IPS DF 4.7 (cell line): ENCODE measurements at regions not wholly inside any gene's neighbourhood (a gene's known extent, or its start where the extent isn't known, plus 50 kb on each side); places are given as distances from the start of the nearest gene placed in this dataset.

Experiments
- DNase-seq: peaks from one replicate; pipeline ENCODE4 v3.0.0-alpha.2; 2013; ENCODE audit warnings: low spot score; ENCODE audit errors: extremely low read depth

DNA sequence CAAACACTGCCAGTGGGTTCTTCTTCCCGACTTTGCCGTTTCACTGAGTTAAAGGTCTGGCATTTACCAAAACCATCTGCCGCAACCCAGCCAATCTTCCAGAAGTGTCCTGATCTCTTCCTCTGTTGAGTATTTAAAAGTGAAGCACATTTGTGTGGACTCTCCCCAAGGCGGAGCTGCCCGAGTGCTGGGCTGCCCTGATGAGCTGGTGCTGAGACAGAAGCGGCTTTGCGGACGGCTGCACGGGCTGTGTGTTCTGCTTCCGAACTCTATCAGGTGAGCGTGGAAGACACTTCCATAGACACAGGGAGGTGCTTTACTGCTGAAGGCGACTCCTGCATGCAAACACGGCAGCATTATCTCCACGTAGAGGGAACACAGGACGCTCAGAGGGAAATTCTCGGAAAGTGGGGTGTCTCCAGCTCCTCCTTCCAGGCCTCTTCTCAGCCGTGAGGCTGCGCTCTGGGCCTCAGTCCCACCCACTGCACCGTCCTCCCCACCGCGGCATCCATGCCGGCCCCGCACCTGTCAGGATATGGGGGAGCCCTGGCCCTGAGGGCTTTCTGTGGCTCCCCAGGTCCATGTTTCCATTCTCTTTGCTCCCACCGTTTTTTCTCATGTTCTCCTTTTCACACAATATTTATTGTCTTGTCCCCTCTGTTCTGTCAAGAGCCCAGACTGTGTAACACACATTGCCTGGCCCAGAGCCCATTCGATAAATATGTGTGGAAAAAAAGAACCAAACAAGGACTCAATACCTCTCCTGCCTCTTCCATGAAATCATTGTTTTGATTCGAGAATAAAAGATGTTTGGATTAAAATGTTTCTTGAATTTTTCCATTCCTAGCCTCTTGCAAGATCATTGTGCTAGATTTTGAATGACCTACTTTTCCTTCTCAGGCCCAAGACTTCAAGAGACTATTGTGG is 205.1 kb downstream of the DLL1 start:
- no peak for DNase-seq

DNA sequence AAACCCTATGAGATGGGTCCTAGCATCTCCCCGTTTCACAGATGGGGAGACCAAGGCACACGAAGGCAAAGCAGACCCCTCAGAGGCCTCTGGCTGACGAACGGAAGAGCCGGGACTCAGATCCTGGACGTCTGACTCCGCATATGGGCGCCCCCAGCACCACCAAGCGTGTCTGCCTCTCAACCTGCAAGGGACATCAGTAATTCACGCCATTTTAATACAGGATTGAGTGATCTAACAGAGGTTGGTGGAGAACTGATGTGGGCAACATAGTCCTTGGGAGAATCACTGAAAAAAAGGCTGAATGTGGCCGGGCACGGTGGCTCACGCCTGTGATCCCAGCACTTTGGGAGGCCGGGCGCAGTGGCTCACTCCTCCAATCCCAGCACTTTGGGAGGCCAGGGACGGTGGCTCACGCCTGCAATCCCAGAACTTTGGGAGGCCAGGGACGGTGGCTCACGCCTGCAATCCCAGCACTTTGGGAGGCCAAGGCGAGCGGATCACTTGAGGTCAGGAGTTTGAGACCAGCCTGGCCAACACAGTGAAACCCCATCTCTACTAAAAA is 206.6 kb downstream of the DLL1 start:
- DNase-seq: no peak

DNA sequence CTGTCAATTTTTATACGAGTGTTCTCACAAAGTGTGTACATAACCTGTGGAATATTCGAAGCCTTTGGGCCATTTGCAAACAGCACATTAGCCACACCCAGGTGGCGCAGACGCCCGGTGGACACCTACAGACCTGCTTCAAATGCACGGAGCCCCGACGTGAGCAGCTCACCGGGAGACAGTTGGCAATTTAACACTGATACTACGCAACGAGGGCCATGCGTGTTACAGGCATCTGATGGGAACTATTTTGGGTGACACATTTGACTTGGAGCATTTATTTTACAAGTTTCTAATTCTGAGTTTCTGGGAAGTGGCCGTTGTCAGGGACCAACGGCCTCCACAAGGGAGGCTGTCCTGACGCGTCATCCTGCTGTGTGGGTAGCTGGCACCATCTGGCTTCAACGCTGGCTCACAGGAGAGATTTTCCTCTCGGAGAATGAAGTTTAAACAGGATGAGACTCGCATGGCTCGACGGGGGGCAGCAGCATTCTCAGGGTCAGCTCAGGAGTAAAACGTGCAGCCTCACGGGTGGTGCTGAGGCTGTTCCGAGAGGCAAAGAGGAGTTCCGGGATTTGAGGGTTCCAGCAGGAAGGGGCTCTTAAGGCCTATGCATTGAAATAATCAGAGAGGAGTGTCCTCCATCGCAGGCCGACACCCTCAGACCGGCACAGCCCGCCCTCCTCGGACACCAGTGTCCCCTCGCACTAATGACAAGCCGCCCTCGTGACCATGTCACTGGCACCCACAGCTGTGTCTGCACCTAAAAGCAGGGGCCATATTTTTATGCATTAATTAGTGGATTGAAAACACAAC is 207.4 kb downstream of the DLL1 start:
- no peak for DNase-seq

DNA sequence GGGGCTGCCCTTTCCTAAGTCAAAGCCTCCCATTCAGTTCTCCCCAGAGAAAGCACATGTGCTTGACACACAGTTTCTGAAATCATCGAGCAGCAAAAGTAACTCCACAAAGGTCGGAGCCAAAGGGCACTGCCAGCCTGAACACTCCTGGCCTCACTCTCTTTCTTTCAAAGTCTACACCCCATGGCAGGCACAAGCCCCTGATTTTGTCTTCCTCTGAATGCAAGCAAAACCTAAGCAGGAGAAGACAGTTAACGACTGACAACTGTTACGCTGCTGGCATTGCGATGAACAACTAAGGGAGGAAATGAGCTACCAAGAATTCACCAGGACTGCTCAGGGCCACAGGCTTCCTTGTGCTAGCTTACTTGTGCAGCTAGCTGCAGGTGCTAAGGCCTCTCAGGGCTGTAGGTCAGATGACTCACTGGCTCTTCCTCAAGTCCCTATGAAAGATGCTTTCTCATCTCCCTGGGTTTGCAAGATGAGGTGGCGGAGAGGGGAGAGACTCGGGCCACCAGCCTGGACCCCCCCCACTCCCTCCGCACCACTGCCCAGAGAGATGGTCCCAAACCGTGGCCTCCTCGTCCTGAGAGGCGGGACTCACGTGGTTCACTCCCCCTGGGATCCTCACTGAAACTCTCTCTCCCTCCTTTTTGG is 208.2 kb downstream of the DLL1 start:
- DNase-seq: no peak

DNA sequence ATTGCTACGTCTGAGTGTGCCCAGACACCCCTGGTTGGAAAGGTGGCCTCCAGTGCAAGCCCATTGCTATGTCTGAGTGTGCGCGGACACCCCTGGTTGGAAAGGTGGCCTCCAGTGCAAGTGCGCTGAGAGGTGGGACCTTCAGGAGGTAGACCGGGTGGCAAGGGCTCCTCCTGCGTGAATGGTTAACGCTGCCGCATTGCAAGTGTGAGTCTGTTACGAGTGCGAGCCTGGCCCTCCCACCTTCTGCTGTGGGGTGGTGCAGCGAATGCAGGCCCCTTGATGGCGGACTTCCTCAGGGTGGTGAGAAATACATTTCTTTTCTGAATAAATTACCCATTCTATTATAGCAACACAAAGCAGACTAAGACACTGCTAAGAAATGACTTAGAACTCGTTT is 208.8 kb downstream of the DLL1 start:
- DNase-seq: no peak

DNA sequence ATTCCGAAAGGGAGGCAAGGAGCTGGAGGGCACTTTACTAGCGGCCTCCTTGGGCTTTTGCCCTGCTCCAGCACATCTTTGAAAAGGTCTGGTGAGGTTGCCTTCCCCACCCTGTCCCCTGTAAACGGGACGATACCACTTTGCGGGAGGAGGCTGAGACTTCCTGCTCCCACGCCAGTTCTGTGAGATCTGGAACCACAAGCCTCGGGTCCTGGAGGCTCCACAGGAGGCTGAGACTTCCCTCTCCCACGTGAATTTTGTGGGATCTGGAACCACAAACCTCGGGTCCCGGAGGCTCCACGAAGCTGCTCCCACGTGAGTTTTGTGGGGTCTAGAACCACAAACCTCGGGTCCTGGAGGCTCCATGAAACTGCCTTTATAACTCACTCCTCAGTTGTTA is 209.3 kb downstream of the DLL1 start:
- no peak for DNase-seq

DNA sequence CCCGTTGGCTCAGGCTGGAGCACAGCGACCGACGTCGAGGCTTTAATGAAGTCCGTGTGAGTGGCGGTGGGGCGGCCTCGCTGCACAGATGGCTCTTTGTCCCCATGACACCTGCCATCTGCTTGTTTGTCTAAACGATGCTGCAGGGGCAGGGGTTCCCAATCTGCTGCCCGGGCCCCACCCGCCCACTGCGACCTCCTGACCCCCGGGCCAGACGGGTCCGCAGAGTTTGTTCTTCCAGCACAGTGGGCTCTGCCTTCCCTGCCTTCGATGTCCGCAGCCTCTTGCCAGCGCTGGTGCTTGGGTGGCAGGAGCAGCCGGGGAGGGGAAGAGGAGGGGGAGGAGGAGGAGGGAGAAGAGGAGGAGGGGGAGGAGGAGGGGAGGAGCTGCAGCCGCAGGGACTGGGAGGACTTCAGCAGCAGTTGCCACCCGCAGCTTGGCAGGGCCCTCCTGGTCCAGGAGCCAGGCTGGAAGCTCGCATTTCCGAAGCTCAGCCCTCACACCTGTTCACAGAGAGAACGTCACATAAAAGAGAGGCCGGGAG is 210.0 kb downstream of the DLL1 start:
- DNase-seq: no peak

DNA sequence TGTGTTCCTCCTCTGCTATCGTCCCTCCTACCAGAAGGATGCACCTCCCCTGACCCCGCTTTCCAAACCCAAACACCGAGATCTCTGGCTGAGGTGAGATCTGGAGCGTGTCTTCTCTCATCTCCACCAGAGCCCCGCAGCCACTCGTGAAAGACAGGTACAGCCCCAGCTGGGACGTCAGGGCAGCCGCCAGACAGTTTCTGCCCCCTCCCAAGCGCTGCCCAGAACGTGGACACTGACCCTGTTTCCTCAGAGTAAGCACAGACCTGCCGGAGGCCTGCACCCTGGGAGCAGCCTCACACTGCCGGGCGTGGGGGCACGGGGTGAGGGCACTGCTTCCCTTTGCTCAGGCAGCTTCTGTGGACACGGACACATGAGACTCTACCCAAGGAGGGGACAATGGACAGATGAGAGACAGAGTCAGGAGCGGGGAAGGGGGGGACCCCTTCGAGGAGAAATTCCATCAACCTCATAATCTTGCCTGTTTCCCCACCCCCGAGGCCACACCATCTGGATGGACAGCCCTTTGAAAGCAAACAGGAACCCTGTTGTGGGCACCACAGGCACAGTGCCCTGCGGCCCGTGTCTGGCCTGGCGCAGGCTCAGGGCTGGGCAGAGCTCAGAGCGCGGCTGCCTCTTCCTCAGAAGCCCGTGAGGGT is 210.6 kb downstream of the DLL1 start:
- no peak for DNase-seq

DNA sequence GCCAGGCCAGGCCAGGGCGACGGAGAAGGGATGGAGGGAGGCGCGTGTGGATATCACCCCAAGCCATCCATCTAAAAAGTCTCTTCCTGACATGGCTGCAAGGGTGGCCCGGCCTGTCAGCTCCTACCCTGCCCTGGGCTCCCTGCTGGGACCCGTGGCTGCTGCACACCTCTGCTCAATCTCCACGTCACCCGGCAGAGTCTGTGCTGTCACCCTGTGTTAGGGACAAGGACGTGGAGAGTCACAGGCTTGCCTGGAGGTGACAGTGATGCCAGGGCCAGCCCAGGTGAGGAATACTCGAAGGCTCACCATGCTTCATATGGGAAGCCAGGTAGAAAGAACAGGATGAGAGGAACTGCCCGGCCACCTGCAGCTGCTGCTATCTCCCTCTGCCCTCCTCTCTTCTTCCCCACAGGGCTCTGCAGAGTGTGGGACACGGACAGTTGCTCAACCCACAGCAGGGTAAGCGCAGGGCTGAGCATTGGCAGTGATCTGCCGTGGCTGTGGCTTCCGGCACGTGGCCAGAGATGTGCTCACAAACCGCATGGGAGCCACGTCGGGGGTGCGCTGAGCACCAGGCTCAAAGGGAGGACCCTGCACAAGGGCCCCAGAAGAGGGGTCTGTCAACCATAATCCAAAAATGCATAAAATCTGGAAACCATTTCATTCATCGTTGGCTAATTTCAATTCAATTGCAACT is 214.3 kb downstream of the DLL1 start:
- no peak for DNase-seq

DNA sequence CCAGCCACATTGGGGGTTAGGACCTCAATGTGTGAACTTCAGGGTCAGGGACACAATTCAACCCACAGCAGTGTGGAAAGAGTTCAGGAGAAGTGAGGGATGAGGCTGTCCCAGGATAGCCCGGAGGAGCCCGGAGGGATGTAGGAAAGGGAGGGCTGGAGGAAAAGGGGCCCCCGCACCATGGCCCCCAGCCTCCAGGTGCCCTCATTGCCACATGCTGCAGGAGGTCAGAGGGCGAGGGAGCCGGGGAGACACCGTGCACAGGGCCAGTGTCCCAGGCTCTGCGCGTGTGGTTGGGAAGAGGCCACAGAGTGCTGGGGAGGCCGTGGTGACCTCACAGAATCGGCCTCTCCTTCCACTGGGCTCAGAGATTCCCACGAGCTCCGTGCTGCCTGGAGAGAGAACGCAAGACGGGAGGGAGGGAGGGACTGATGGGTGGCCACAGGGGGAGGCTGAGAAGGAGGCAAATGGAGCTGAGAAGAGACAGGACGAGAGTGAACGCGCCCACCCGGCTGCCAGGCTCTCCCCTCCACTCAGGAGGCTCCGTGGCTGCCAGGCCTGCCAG is 215.1 kb downstream of the DLL1 start:
- DNase-seq: no peak

DNA sequence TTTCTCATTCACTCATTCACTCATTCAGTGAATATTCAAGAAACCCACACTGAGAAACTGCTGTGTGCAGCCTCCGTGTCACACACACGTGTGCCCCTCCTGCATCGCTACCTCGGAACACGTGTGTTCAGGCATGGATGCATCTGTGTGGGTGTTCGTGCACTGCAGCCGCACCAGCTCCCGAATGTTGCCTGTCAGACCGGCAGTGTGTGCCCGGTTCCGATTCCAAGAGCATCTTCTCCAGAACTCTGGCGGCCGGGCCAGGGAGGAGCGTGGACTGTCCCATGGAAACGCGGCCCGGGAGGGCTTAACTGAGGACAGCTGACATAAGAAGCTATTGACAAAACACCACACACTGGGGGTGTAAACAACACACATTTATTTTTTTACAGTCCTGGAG is 216.0 kb downstream of the DLL1 start:
- no peak for DNase-seq

DNA sequence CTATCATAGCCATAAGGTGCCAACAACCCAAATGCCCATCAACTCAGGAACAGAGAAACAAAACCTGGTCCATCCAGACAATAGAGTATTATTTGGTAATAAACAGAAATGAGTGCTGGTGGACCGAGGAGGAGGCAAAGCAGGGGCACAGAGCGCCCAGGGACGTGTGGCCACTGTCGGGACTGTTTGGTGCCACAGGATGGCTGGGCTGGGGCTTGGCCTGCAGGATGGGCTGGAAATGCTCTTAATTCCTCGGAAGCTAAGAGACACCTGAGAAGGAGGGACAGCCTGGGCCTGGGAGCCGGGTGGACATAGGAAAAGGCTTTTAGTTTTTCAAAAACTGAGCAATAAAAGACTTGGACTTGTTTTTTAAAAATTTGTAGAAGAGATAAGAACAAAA is 216.4 kb downstream of the DLL1 start:
- no peak for DNase-seq

DNA sequence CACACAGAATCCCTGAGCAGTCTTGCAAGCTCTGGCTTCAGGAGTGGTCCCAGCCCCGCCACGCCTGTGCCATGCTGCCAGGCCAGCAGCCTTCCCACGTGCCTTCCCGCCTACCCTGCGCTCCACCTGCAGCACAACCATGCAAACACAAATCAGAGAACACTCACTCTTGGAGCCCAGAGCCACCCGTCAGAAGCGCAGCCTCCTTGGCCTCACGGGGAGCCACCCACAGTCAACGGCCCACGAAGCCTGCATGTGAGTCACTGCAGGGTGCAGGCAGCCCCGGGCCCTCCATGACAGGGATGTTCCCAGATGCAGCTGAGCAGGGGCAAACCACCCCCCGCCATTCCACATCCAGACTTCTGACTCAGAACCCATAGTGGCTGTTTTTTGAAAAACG is 217.0 kb downstream of the DLL1 start:
- no peak for DNase-seq

DNA sequence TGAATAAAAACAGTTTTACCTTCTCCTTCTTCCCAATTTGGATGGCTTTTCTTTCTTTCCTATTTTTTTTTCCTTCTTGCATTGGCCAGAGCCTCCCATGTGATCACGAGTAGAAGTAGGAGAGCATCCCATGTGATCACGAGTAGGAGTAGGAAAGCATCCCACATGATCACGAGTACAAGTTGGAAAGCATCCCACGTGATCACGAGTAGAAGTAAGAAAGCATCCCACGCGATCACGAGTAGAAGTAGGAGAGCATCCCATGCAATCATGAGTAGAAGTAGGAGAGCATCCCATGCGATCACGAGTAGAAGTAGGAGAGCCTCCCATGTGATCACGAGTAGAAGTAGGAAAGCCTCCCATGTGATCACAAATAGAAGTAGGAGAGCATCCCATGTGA is 218.6 kb downstream of the DLL1 start:
- DNase-seq: no peak

DNA sequence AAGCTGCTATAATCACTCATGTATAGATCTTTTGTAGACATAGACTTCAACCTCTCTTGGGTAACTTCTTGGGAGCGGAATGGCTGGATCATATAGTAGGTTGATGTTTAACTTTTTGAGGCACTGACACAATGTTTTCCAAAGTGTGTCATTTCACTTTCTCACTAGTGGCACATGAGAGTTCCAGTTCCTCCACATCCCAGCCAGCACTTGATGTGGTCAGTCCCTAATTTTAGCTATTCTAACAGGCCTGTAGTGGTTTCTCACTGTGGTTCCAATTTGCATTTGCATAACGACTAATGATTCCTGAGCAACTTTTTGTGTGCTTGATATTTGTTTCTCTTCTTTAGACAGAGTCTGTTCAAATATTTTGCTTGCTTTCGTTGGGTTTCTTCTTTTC is 221.3 kb downstream of the DLL1 start:
- DNase-seq: no peak

DNA sequence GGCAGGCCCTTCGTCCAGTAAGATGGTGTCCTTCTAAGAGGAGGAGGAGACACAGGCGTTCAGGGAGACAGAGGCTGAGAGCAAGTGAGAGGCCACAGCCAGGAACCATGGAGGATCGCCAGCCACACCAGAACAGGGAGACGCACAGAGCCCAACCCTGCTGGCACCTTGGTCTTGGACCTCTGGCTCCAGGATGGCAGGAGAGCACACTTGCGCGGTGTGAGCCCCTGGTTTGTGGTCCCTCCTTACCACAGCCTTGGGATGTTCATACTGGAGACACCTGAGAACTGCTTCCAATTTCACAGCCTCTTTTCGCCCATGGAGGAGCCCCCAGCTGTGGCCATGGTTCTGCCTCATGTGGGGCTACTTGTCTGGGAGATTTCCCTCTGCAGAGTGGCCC is 222.4 kb downstream of the DLL1 start:
- DNase-seq: no peak

DNA sequence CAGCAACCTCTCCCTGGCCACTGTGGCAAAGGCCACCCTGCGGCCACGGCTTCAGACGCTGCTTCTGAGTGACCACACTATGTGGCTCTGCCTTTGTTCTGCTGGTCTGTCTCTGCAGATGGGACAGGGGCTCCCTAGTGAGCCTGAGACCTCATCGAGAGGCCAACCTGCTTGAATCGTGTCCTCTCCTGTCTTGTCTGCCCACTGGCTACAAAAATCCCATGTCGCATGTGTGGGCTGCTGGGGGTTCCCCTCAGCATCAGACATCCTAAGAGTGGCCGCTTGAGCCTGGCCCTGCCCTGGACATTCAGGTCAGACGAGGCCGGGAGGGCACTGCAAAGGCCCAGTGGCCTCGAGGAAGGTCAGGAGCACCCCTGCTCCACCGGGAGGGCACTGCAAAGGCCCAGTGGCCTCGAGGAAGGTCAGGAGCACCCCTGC is 222.9 kb downstream of the DLL1 start:
- no peak for DNase-seq

DNA sequence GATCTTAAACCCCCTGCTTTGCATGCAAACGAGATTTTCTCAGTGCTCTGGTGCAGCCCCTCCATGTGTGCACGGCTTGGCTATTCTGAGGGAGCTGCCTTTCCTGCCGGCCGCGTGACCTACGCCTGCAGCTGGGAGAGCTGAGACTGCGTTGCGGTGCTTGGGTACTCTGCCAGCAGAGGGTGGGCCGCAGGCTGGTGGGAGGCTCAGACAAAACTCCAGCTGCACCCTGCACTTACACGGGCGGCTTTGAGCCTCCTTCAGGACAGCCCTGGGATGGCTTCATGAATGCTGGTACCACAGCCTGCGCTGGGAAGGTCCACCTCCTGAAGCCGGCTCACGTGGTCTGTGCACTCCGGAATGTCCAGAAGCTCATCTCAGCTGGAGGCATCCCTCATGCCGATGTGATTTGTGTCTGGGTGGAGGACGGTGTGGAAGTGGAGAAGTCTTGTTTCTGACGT is 223.7 kb downstream of the DLL1 start:
- DNase-seq: no peak

DNA sequence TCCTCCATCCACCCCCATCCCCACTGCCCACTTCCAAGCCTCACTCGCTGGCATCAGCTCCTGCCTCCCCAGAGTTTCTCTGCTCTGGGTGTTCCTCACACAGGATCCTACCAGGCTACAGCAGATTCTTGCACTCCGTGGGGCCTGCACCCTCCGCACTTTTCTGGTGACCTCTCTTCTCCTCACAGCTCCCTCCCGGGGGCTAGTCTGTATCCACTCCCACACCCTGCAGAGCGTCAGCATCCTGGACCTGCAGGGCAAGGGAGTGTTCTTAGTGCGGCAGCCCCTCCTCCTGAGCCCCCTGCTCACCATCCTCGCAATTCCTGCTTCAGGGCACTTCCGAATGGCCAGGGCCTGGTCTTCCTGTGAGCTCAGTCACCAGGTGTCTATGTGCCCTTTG is 224.2 kb downstream of the DLL1 start:
- no peak for DNase-seq
